Kidney (tissue), 13 donors: ENCODE measurements at regions not wholly inside any gene's neighbourhood (a gene's known extent, or its start where the extent isn't known, plus 50 kb on each side); places are given as distances from the start of the nearest gene placed in this dataset.

ENCODE experiments used
- DNase-seq, 5 donors: peaks; one replicate each; pipeline ENCODE4 v3.0.0-alpha.2; 2013 to 2020
- FAIRE-seq: peaks from 2 replicates; lab custom pipeline; 2012; peaks lifted over from hg19 to GRCh38; lab: Jason Lieb, UNC
- H3K27ac ChIP-seq, 2 donors: one replicate each; pipeline ENCODE4 v1.7.0; 2013; ENCODE audit warnings: low read depth in 2 of 2, low read length in 2 of 2, inconsistent platforms in 1 of 2
- H3K27me3 ChIP-seq: one replicate; pipeline ENCODE4 v1.7.1; 2013; ENCODE audit warnings: low read length, inconsistent platforms; ENCODE audit not compliant: control insufficient read depth, insufficient read depth
- H3K36me3 ChIP-seq, 3 donors: one replicate each; pipeline versions ENCODE4 v1.7.0 to v1.7.1; 2013; ENCODE audit warnings: low read length in 3 of 3, control low read depth in 1 of 3, inconsistent platforms in 1 of 3; ENCODE audit not compliant: insufficient read depth in 3 of 3, control insufficient read depth in 2 of 3
- H3K4me1 ChIP-seq, 3 donors: one replicate each; pipeline versions ENCODE4 v1.7.0 to v1.7.1; 2013; ENCODE audit warnings: low read length in 3 of 3, inconsistent platforms in 1 of 3, low read depth in 1 of 3; ENCODE audit not compliant: control insufficient read depth in 2 of 3, insufficient read depth in 2 of 3
- H3K4me3 ChIP-seq, 3 donors: one replicate each; pipeline versions ENCODE4 v1.7.0 to v1.8.1; 2013; ENCODE audit warnings: low read length in 3 of 3, control low read depth in 1 of 3, inconsistent platforms in 1 of 3
- H3K9ac ChIP-seq, 3 donors: one replicate each; pipeline versions ENCODE4 v1.7.0 to v1.7.1; 2013; ENCODE audit warnings: low read length in 3 of 3, control low read depth in 1 of 3, inconsistent platforms in 1 of 3
- H3K9me3 ChIP-seq, 3 donors: one replicate each; pipeline versions ENCODE4 v1.7.0 to v1.7.1; 2013; ENCODE audit warnings: low read length in 3 of 3, control low read depth in 1 of 3, inconsistent platforms in 1 of 3; ENCODE audit not compliant: control insufficient read depth in 2 of 3, insufficient read depth in 1 of 3
- intact Hi-C: fragments of 100-400 bp; cut with DNase I; formaldehyde crosslinking; loops from one replicate; pipeline ENCODE4 v1.11.1; 2022
- TF ChIP-seq, protein P1 (sequence below): IDR thresholded peaks from 3 replicates; pipeline ENCODE4 v1.5.1; 2012; ENCODE audit warnings: mild to moderate bottlenecking, moderate library complexity, borderline replicate concordance; ENCODE audit not compliant: insufficient read depth; ENCODE audit errors: extremely low read depth
- donor health status: control.
- donor health status: control.
- donor health status: control.
- donor health status: control.
- donor health status: control.
- donor health status: DM: yes; HTN: yes; CAD: no.
- donor health status: Normal renal cell carcinoma (clear cell type).

DNA sequence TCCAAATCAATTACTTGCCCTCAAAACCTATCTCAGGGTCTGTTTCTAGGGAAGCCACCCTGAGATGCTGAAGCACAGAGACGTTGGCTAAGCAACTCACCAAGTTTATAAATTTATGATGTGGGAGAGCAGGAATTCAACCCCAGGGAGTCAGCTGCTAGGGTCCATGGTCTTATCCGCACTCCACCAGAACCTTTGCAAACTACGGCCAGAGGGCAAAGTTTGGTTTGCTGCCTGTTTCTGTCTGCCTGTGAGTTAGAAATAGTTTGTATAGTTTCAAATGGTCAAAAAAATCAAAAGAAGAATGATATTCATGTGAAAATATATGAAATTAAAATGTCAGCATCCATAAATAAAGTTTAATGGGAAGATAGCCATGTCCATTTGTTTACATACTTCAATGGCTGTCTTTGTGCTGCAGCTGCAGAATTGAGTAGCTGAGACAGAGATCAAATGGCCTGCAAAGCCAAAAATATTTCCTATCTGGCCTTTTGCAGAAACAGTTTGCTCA, 83.7 kb upstream of the ZFP64 start:
- no peaks in the 10 kb centered on the region for H3K27me3 ChIP-seq

DNA sequence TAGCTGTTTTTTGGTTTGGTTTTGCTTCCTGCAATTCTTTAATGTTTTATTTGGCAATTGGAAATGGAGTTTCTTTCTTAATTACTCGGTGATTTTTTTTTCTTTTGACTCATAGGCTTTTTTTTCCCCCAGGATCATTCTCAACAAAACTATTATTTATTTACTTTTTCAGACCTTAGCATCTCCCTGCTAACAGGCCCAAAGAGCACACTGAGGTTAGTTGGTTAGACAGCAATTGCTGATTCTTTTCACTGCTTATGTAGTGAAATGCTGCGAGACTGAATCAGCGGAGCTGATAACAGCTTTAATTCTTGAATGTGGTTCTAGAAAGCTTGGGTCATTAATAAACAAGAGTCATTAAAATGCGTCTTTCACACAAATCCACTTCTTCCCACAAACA, 79.1 kb upstream of the ZFP64 start:
- peak in 2 of 5 donors; percentile 64 to 79 for DNase-seq
- no peak overlapping the region for H3K27ac ChIP-seq
- H3K4me3 ChIP-seq = no peak overlapping the region
- H3K27me3 ChIP-seq = no peaks in the 10 kb centered on the region
- FAIRE-seq = no peak
- H3K36me3 ChIP-seq = no peaks in the 10 kb centered on the region
- no peak overlapping the region for H3K9ac ChIP-seq
- TF ChIP-seq, protein P1, sequence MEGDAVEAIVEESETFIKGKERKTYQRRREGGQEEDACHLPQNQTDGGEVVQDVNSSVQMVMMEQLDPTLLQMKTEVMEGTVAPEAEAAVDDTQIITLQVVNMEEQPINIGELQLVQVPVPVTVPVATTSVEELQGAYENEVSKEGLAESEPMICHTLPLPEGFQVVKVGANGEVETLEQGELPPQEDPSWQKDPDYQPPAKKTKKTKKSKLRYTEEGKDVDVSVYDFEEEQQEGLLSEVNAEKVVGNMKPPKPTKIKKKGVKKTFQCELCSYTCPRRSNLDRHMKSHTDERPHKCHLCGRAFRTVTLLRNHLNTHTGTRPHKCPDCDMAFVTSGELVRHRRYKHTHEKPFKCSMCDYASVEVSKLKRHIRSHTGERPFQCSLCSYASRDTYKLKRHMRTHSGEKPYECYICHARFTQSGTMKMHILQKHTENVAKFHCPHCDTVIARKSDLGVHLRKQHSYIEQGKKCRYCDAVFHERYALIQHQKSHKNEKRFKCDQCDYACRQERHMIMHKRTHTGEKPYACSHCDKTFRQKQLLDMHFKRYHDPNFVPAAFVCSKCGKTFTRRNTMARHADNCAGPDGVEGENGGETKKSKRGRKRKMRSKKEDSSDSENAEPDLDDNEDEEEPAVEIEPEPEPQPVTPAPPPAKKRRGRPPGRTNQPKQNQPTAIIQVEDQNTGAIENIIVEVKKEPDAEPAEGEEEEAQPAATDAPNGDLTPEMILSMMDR = no peak
- no peaks in the 10 kb centered on the region for H3K4me1 ChIP-seq
- intact Hi-C loops = no loop called here
- H3K9me3 ChIP-seq = no peaks in the 10 kb centered on the region

More for the DNA sequence above, 83.7 kb upstream of the ZFP64 start:
- FAIRE-seq (no peak), DNase-seq (peak in 4 of 5 donors; percentile 37 to 85 (median 66))
- H3K9ac ChIP-seq = no peak overlapping the region
- no peak overlapping the region for H3K27ac ChIP-seq
- H3K4me3 ChIP-seq = no peak overlapping the region
- intact Hi-C loops = no loop called here
- TF ChIP-seq, protein P1 = no peak
- H3K4me1 ChIP-seq = peaks cover 0 to 6% (median 0%) of the 10 kb centered on the region in 3 donors
- no peaks in the 10 kb centered on the region for H3K36me3 ChIP-seq
- H3K9me3 ChIP-seq = no peaks in the 10 kb centered on the region

DNA sequence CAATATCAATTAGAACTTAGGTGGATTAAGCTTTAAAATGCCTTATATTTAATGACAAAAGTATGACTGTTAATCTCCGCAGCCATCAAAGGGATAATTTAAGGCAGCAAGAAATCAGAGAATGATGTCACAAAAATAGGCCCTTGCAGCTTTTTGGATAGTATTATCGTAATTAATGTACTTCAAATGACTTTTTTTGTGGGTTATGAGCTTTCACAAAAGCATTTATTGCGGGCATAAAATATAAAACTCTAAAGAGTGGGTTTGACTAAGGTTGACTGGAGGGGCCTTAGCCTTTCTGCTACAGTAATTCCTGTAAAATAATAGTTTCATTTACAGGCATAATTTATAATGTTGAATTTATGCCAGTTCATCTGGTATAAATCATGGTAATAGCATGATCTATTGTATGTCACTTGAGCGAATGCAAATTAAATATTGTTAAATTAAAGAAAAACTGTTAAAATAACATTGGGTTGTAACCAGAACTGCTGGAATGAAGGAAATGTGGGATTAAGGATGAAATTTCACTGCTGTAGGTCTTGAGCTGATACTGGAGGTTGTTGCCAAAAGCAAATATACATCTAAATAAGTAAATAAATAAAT, 78.5 kb upstream of the ZFP64 start:
- Histone ChIP-seq H3K9ac (no peak overlapping the region), H3K27me3 (no peaks in the 10 kb centered on the region), H3K9me3 (no peaks in the 10 kb centered on the region), H3K36me3 (no peaks in the 10 kb centered on the region), H3K4me3 (no peak overlapping the region), H3K27ac (no peak overlapping the region), H3K4me1 (no peaks in the 10 kb centered on the region)
- FAIRE-seq (no peak), DNase-seq (peak in 2 of 5 donors; percentile 73 to 85)
- TF ChIP-seq, protein P1 = no peak
- intact Hi-C loops = no loop called here

- peak in 2 of 5 donors; percentile 19 to 26 for DNase-seq
- TF ChIP-seq, protein P1 = no peak
- Histone ChIP-seq H3K27me3 (no peaks in the 10 kb centered on the region), H3K4me1 (no peaks in the 10 kb centered on the region), H3K36me3 (no peaks in the 10 kb centered on the region), H3K27ac (no peak overlapping the region), H3K9me3 (no peaks in the 10 kb centered on the region), H3K4me3 (no peak overlapping the region), H3K9ac (no peak overlapping the region)
- no peak for FAIRE-seq
- intact Hi-C loops = no loop called here
These were observed 77.7 kb upstream of the ZFP64 start for GRCh38 chr20:52269321-52269720.
